Mesenchymal stem cell (in vitro differentiated cells and primary cell): ENCODE measurements at regions not wholly inside any gene's neighbourhood (a gene's known extent, or its start where the extent isn't known, plus 50 kb on each side); places are given as distances from the start of the nearest gene placed in this dataset.
A peak's percentile ranks its signal among the peaks of the same experiment; 100 is the strongest.

Experiments
- DNase-seq: peaks from one replicate; pipeline ENCODE4 v3.0.0-alpha.2; 2013
- H2AFZ ChIP-seq: one replicate; pipeline ENCODE4 v1.6.1; 2013; ENCODE audit warnings: low read depth, mild to moderate bottlenecking, control low read depth, inconsistent platforms, low read length, moderate library complexity
- H2AK5ac ChIP-seq: 2 replicates; pipeline ENCODE4 v1.6.1; 2013; ENCODE audit warnings: low read length, moderate library complexity, mild to moderate bottlenecking, inconsistent platforms; ENCODE audit not compliant: severe bottlenecking
- H2BK120ac ChIP-seq: one replicate; pipeline ENCODE4 v1.6.1; 2013; ENCODE audit warnings: low read depth, mild to moderate bottlenecking, inconsistent platforms, low read length, moderate library complexity
- H2BK12ac ChIP-seq, 2 experiments: one replicate each; pipeline ENCODE4 v1.6.1; 2013; ENCODE audit warnings: inconsistent platforms in 2 of 2, low read length in 2 of 2, mild to moderate bottlenecking in 2 of 2, moderate library complexity in 2 of 2, control low read depth in 1 of 2
- H2BK15ac ChIP-seq: one replicate; pipeline ENCODE4 v1.6.1; 2013; ENCODE audit warnings: mild to moderate bottlenecking, low read depth, inconsistent platforms; ENCODE audit not compliant: poor library complexity, severe bottlenecking
- H2BK5ac ChIP-seq: 2 replicates; pipeline ENCODE4 v1.6.1; 2013; ENCODE audit warnings: low read depth, mild to moderate bottlenecking, low read length, control low read depth, inconsistent platforms; ENCODE audit not compliant: poor library complexity, severe bottlenecking
- H3K14ac ChIP-seq, 2 experiments: one replicate each; pipeline ENCODE4 v1.6.1; 2013; ENCODE audit warnings: inconsistent platforms in 2 of 2, low read length in 2 of 2, control low read depth in 1 of 2, mild to moderate bottlenecking in 1 of 2, moderate library complexity in 1 of 2
- H3K18ac ChIP-seq, 2 experiments: one replicate each; pipeline ENCODE4 v1.6.1; 2013; ENCODE audit warnings: inconsistent platforms in 2 of 2, low read length in 2 of 2, control low read depth in 1 of 2, low read depth in 1 of 2, mild to moderate bottlenecking in 1 of 2
- H3K23ac ChIP-seq, 2 experiments: one replicate each; pipeline ENCODE4 v1.6.1; 2013; ENCODE audit warnings: inconsistent platforms in 2 of 2, low read length in 2 of 2, mild to moderate bottlenecking in 2 of 2, moderate library complexity in 2 of 2, control low read depth in 1 of 2
- H3K27ac ChIP-seq: 2 replicates; pipeline ENCODE4 v1.5.1; 2013; ENCODE audit warnings: mild to moderate bottlenecking, moderate library complexity, low read length, control low read depth, inconsistent platforms; ENCODE audit not compliant: poor library complexity, severe bottlenecking
- H3K27me3 ChIP-seq, 2 experiments: 2 replicates each; pipeline versions ENCODE4 v1.6.1 to v1.7.0; 2013; ENCODE audit warnings: low read length in 2 of 2, mild to moderate bottlenecking in 2 of 2, moderate library complexity in 2 of 2, control low read depth in 1 of 2, inconsistent platforms in 1 of 2; ENCODE audit not compliant: control insufficient read depth in 1 of 2, insufficient read depth in 1 of 2
- H3K36me3 ChIP-seq, 2 experiments: 2 replicates each; pipeline versions ENCODE4 v1.6.1 to v1.7.0; 2013; ENCODE audit warnings: low read length in 2 of 2, control low read depth in 1 of 2, inconsistent platforms in 1 of 2, low read depth in 1 of 2, mild to moderate bottlenecking in 1 of 2; ENCODE audit not compliant: insufficient read depth in 2 of 2, control insufficient read depth in 1 of 2
- H3K4ac ChIP-seq, 2 experiments: one replicate each; pipeline ENCODE4 v1.6.1; 2013; ENCODE audit warnings: inconsistent platforms in 2 of 2, low read length in 2 of 2, mild to moderate bottlenecking in 2 of 2, moderate library complexity in 2 of 2, control low read depth in 1 of 2, low read depth in 1 of 2
- H3K4me1 ChIP-seq: 2 replicates; pipeline ENCODE4 v1.6.1; 2013; ENCODE audit warnings: low read depth, low read length, control low read depth; ENCODE audit not compliant: control insufficient read depth, insufficient read depth
- H3K4me2 ChIP-seq: 2 replicates; pipeline ENCODE4 v1.6.1; 2013; ENCODE audit warnings: low read length, mild to moderate bottlenecking, inconsistent platforms; ENCODE audit not compliant: poor library complexity, severe bottlenecking
- H3K4me3 ChIP-seq, 2 experiments: 2 replicates each; pipeline versions ENCODE4 v1.5.1 to v1.7.0; 2013; ENCODE audit warnings: low read length in 2 of 2, mild to moderate bottlenecking in 2 of 2, control low read depth in 1 of 2, low read depth in 1 of 2; ENCODE audit not compliant: insufficient read depth in 1 of 2
- H3K79me1 ChIP-seq: replicated peaks from 2 replicates; pipeline ENCODE4 v1.6.1; 2013; ENCODE audit warnings: mild to moderate bottlenecking, control low read depth, low read length, inconsistent platforms; ENCODE audit not compliant: poor library complexity, severe bottlenecking
- H3K9ac ChIP-seq: 2 replicates; pipeline ENCODE4 v1.7.0; 2013; ENCODE audit warnings: mild to moderate bottlenecking, low read length, moderate library complexity
- H3K9me3 ChIP-seq: 2 replicates; pipeline ENCODE4 v1.7.0; 2013; ENCODE audit warnings: mild to moderate bottlenecking, low read length; ENCODE audit not compliant: control insufficient read depth
- H4K8ac ChIP-seq: one replicate; pipeline ENCODE4 v1.6.1; 2013; ENCODE audit warnings: inconsistent platforms, mild to moderate bottlenecking, low read length, moderate library complexity
- H4K91ac ChIP-seq: one replicate; pipeline ENCODE4 v1.6.1; 2013; ENCODE audit warnings: mild to moderate bottlenecking, low read length, inconsistent platforms
- WGBS: methylation state at CpG from one replicate; pipeline ENCODE4 v1.1.7; 2013; ENCODE audit warnings: mixed read lengths; 5-methylcytosine and 5-hydroxymethylcytosine counted together

DNA sequence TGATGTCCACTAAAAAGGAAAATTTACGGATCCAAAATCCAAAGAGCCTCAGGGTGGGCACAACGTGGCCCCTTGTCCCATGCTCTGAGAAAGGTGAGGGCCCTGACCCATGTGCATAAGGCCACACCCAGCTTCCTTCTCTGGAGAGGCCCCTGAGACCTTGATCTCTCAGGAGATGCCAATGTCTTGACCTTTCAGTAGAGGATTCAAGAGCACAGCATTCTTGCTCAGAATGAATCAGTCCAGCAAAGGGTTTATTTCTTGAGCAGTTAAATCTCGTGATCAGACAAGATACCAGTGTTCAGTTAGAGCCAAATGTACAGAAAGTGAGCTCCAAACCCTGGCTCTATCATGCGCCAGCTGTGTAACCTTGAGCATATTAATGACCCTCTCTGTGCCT is 115.9 kb upstream of the DAPK1 start:
- peak overlapping the region; percentile 78 for H2BK5ac ChIP-seq
- no peaks in the 10 kb centered on the region for H3K27me3 ChIP-seq
- no peak for DNase-seq
- H3K4me1 ChIP-seq, result peaks cover 18% of the 10 kb centered on the region
- no peak overlapping the region for H3K18ac ChIP-seq
- H4K8ac ChIP-seq, result no peak overlapping the region
- H2AFZ ChIP-seq, result no peak overlapping the region
- H3K4me3 ChIP-seq, result peak overlapping the region in 1 of 2 experiments; percentile 12
- no peaks in the 10 kb centered on the region for H3K9me3 ChIP-seq
- WGBS, result 62% methylated on average over 4 of the region's 4 CpGs
- no peak overlapping the region for H2BK120ac ChIP-seq
- no peaks in the 10 kb centered on the region for H3K36me3 ChIP-seq
- peak overlapping the region; percentile 5 for H2AK5ac ChIP-seq
- H3K4ac ChIP-seq, result no peak overlapping the region
- H3K9ac ChIP-seq, result peak overlapping the region; percentile 29
- H3K79me1 ChIP-seq, result no peaks in the 10 kb centered on the region
- H3K4me2 ChIP-seq, result no peak overlapping the region
- no peak overlapping the region for H2BK15ac ChIP-seq
- H3K14ac ChIP-seq, result no peak overlapping the region
- peak overlapping the region; percentile 90 for H3K27ac ChIP-seq
- no peak overlapping the region for H2BK12ac ChIP-seq
- no peak overlapping the region for H4K91ac ChIP-seq
- H3K23ac ChIP-seq, result no peak overlapping the region

DNA sequence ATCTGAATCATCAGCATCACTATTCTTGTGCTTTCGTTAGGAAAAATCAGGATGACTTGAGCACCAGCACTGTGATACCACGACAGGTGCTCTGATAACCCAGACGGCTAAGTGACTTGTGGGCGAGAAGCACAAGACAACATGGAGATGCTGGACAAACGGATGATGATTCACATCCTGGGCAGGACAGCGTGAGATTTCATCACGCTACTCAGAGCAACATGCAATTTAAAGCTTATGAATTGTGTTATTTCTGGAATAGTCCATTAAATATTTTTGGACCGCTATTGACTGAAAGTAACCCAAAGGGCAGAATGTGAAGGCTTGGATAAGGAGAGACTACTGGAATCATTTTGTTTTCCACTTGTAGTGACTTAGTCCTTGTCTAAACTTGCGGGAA is 114.8 kb upstream of the DAPK1 start:
- H3K27me3 ChIP-seq, result no peaks in the 10 kb centered on the region
- H2BK120ac ChIP-seq, result no peak overlapping the region
- H3K18ac ChIP-seq, result no peak overlapping the region
- H3K4me3 ChIP-seq, result no peak overlapping the region
- H3K4me2 ChIP-seq, result no peak overlapping the region
- H3K9me3 ChIP-seq, result no peaks in the 10 kb centered on the region
- 85% methylated on average over 9 of the region's 9 CpGs for WGBS
- H3K27ac ChIP-seq, result peak overlapping the region; percentile 68
- H3K14ac ChIP-seq, result no peak overlapping the region
- peak overlapping the region; percentile 31 for H3K9ac ChIP-seq
- peak overlapping the region; percentile 49 for H2AK5ac ChIP-seq
- no peak overlapping the region for H4K8ac ChIP-seq
- no peak overlapping the region for H2BK5ac ChIP-seq
- H2AFZ ChIP-seq, result no peak overlapping the region
- H3K36me3 ChIP-seq, result no peaks in the 10 kb centered on the region
- no peaks in the 10 kb centered on the region for H3K79me1 ChIP-seq
- H3K4me1 ChIP-seq, result peaks cover 24% of the 10 kb centered on the region
- H3K23ac ChIP-seq, result no peak overlapping the region
- H4K91ac ChIP-seq, result no peak overlapping the region
- H2BK15ac ChIP-seq, result no peak overlapping the region
- H2BK12ac ChIP-seq, result no peak overlapping the region
- DNase-seq, result peak; percentile 2
- H3K4ac ChIP-seq, result no peak overlapping the region

DNA sequence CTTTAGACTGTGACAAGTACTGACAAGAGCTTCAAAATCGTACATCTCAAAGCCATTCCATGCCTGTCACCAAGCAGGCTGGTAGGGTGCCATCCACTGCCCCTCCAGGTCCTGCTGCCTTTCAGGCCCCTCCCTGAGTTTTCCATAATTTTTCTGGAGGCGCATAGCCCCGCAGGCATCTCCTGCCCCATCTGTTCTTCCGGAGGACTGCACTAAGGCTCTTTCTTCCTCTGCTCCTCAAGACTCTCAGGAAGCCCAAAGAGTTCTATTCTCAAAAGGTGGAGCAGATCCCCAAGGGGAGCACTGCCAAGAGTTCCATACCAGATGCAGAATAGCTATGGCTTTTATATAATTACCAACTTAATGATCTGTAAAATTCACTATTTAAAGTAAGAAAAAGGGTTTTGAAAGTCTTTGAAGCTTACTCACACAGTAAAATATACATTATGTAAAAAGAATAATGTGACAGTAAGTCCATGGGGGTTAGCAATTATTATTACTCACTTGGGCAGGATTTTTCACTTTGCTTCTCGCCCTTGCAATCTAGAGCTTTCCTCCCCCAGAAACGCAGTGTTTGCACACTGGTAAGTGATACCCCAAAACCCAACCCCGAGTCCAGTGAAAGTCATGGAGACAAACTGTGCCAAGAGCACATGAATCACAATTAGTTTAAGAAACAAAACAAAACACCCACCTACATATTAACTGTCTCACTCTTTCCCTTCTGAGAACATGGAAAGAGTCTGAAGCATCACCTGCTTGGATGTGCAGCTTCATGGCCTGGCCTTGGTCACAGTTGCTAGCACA is 114.1 kb upstream of the DAPK1 start:
- H4K91ac ChIP-seq, result no peak overlapping the region
- H3K4me3 ChIP-seq, result no peak overlapping the region
- H3K4ac ChIP-seq, result no peak overlapping the region
- no peak overlapping the region for H3K14ac ChIP-seq
- no peak overlapping the region for H2BK15ac ChIP-seq
- no peak overlapping the region for H2BK12ac ChIP-seq
- no peaks in the 10 kb centered on the region for H3K27me3 ChIP-seq
- no peak for DNase-seq
- peak overlapping the region; percentile 49 for H2AK5ac ChIP-seq
- no peak overlapping the region for H2AFZ ChIP-seq
- H3K4me1 ChIP-seq, result peaks cover 26% of the 10 kb centered on the region
- WGBS, result 88% methylated on average over 7 of the region's 7 CpGs
- H2BK120ac ChIP-seq, result no peak overlapping the region
- no peak overlapping the region for H4K8ac ChIP-seq
- H2BK5ac ChIP-seq, result no peak overlapping the region
- H3K9me3 ChIP-seq, result no peaks in the 10 kb centered on the region
- no peak overlapping the region for H3K23ac ChIP-seq
- no peak overlapping the region for H3K4me2 ChIP-seq
- H3K79me1 ChIP-seq, result no peaks in the 10 kb centered on the region
- no peak overlapping the region for H3K18ac ChIP-seq
- no peaks in the 10 kb centered on the region for H3K36me3 ChIP-seq
- peak overlapping the region; percentile 68 for H3K27ac ChIP-seq
- H3K9ac ChIP-seq, result peak overlapping the region; percentile 31

DNA sequence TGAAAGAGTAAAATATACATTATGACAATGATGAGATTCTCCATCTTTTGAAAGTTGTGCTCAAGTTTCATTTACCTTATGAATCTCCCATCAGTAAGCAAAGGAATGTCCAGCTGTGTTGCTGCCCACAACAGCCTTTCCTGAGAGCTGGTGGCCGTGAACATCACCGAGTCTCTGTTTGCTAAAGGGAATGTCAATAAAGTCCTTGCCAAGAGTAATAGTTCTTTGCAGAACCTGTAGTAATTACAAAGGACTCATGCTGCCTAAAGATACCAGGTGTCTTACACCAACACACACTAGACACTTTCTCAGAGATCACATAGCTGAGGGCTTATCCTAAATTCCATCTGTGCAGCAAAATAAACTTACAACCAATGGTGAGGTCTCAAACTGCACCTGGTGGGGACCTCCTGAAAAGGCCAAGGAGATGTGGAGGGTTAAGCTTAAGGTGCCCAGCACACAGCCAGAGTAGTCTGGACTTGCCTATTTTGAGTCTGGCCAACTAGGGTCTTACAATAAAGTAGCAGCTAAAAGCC is 111.1 kb upstream of the DAPK1 start:
- 78% methylated on average over 2 of the region's 2 CpGs for WGBS
- no peak overlapping the region for H3K9ac ChIP-seq

More for the DNA sequence above, 111.1 kb upstream of the DAPK1 start:
- Histone ChIP-seq H3K9me3 (no peaks in the 10 kb centered on the region), H2BK12ac (no peak overlapping the region), H2BK5ac (peak overlapping the region; percentile 47), H2AFZ (no peak overlapping the region), H2AK5ac (peak overlapping the region; percentile 90), H3K27ac (peak overlapping the region; percentile 77), H3K18ac (no peak overlapping the region), H3K14ac (no peak overlapping the region), H2BK15ac (no peak overlapping the region), H3K23ac (no peak overlapping the region), H3K36me3 (no peaks in the 10 kb centered on the region), H3K27me3 (no peaks in the 10 kb centered on the region), H3K4me1 (peaks cover 31% of the 10 kb centered on the region), H3K79me1 (no peaks in the 10 kb centered on the region), H2BK120ac (no peak overlapping the region), H4K91ac (no peak overlapping the region), H4K8ac (no peak overlapping the region), H3K4me3 (no peak overlapping the region), H3K4ac (no peak overlapping the region), H3K4me2 (no peak overlapping the region)
- DNase-seq, result no peak
